UCSD-AML1 (cell line): ENCODE measurements at regions not wholly inside any gene's neighbourhood (a gene's known extent, or its start where the extent isn't known, plus 50 kb on each side); places are given as distances from the start of the nearest gene placed in this dataset.
"Not testable (repeated sequence)": the region's sequence is repeated elsewhere in the genome, so short reads cannot be mapped to it uniquely, and the experiment has no call there.

Experiments
- DNase-seq: peaks from one replicate; lab custom pipeline; 2025; ENCODE audit not compliant: unreplicated experiment; lab: John Stamatoyannopoulos, UW

GRCh38 chr11:88061111-88061510 is 114.1 kb downstream of the RAB38 start:
- no peak for DNase-seq

- no peak for DNase-seq
These were observed 115.9 kb downstream of the RAB38 start for GRCh38 chr11:88059326-88059725.

GRCh38 chr11:88051396-88051795 is 123.8 kb downstream of the RAB38 start:
- no peak for DNase-seq

- DNase-seq: no peak
These were observed 125.0 kb downstream of the RAB38 start for GRCh38 chr11:88050247-88050646.

DNA sequence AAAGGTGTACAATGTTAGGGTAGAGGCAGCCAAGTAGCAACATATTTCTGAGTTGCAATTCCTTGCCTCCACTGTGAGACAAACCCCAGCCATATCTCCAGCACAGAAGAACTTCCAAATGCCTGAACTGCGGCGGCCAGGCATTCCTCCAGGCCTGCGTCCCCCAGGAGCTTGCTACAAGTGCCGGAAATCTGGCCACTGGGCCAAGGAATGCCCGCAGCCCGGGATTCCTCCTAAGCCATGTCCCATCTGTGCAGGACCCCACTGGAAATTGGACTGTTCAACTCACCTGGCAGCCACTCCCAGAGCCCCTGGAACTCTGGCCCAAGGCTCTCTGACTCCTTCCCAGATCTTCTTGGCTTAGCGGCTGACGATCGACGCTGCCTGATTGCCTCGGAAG is 130.0 kb downstream of the RAB38 start:
- DNase-seq: not testable (repeated sequence)

- DNase-seq: not testable (repeated sequence)
These were observed 130.6 kb downstream of the RAB38 start for GRCh38 chr11:88044658-88045057.

- DNase-seq: no peak
These were observed 132.1 kb downstream of the RAB38 start for GRCh38 chr11:88043149-88043548.

DNA sequence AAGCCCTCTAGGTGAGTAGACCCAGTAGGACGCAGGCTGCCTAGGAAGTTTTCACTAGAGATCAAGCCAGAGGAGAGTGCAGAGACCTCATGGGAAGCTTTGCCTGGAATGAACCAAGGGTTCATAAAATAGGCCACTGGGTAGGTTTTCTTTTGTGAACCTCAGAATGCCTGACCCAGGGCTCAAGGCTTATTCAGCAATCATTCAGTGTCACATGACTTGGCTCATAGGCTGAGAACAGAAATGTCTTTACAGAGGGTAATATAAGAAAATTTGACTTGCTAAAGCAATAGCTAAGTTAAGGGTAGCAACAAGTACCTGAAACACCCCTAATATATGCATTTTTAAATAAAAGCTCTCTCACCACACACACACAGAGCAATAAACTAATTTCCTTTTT is 132.6 kb downstream of the RAB38 start:
- DNase-seq: no peak

DNA sequence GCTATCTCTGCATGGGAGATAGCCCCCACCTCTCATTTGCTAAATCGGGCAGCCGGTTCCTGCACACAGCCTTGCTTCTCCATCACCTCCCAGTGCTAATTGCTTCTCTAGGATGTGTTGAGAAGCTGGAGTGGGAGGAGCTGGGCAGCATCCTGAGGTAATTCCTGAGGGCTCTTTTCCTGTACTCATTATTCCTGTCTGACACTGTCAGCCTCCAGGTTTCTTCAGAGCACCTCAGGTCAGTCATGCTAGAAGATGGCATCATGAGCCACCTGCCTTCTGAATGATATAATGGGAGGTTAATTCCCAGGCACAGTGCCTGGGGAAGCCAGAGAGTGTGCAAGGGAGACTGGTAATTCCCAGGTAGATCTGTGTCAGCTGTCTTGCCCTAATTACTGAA is 133.0 kb downstream of the RAB38 start:
- no peak for DNase-seq

DNA sequence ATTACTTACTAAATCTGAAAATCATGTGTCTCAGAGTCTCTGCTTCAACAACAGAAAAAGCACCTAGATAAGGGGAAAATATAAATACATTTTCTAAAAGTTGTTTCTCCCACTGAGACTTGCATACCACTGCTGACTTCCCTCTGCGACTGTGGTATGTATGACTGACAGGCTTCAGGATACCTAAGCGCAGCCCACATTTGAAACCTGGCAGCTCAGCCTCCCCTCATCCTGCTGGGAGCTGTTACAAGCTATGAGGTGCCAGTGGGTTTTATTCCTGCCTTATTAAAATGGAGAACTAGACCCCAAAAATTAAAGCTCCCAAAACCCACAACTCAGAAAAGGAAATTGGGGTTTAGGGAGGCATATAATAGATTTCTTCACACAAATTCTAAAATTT is 133.6 kb downstream of the RAB38 start:
- DNase-seq: no peak

- no peak for DNase-seq
These were observed 135.1 kb downstream of the RAB38 start for GRCh38 chr11:88040148-88040496.

DNA sequence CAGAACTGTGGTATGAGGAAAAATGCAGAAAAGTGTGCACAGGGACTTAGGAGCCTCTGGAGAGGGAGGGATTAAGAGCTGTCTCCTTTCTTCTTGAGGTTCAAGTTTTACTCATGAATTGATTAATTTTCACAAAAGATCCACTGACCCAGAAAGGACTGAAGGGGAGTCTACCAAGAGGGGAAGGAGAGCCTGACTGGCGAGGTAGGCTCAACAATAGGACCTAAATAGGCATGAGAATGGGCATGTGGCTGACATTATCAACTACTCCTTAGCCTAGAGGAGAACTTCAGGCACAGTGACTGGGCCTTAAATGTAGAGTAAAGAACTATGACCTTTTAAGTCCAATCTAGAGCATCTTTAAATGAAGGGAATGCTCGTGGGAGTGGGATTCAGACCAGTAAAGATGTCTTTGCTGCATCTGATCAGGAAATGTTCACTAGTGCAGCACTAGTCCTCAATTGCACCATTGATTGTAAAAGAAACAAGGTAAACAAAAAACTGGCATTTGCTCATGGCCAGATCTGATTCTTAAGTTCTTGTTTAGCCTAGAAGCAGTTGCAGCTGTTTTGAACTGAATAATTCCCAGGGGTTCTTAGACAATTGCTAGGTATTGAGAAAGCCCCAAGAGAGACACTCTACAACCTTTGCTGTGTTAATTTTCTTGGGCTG is 135.6 kb downstream of the RAB38 start:
- DNase-seq: no peak

DNA sequence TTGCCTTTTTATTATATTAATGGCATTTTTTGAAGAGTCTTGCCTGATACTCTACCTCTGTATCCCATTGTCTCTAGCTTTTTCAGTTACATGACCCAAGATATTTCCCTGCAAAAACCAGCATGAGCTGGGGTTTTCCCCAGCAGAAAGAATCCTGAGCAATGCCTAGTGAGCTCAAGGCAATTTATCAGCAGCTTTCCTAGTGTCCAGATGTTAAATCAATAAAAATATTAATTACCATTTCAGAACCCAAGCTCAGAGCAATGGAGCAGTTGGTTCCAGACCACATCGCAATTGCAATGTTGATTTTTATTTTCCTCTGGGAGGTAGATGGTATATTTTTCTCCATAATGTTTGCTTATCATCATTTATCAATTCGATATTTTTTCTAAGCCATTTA is 137.2 kb downstream of the RAB38 start:
- no peak for DNase-seq

DNA sequence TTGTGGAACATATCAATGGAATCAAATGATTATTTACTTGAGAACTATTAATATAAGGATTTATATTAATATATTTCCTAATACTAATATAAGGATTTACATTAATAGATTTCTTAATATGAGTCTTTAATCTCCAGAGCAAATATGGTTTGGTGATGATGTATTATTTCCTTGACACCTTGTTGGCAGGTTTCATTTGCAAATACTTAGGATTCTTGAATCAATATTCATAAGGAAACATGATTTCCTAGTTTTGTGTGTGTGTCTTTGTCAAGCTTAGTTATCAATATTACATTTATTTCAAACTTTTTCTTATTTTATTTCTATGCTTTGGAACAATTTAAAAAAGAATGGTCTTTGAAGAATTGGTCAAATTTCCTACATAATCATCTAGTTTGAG is 138.5 kb downstream of the RAB38 start:
- no peak for DNase-seq

DNA sequence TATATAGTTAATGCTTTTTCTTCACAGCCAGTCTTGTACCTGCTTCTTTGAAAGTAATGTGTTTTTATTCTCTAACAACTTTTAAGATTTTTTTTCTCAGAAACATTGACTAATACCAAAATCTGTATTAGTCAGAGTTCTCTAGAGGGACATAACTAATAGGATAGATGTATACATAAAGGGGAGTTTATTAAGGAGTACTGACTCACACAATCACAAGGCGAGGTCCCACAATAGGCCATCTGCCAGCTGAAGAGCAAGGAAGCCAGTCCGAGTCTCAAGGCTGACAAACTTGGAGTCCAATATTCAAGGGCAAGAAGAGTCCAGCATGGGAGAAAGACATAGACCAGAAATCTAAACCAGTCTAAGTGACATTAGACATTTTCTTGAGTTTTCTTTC is 140.0 kb downstream of the RAB38 start:
- no peak for DNase-seq

GRCh38 chr11:88017666-88018065 is 157.6 kb downstream of the RAB38 start:
- DNase-seq: no peak

GRCh38 chr11:88016392-88017170 is 158.7 kb downstream of the RAB38 start:
- peak; percentile 21 for DNase-seq

DNA sequence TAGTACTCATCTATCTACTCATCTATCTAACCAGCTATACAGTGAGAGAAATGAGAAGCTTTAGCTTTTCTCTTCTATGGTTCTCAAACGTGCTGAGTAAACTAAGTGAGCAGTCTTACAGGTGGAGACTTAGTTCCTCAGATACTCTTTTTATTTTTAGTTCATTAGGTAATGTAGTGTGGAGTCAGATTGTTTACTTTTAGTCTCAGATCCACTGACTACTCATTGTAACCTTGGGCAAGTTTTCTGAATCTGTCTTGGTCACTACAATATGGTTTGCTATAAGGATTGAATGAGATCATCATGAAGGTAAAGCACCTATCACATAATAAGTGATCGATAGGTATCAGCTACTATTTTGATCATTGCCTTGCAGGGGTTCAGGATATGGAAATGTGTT is 160.1 kb downstream of the RAB38 start:
- DNase-seq: no peak

DNA sequence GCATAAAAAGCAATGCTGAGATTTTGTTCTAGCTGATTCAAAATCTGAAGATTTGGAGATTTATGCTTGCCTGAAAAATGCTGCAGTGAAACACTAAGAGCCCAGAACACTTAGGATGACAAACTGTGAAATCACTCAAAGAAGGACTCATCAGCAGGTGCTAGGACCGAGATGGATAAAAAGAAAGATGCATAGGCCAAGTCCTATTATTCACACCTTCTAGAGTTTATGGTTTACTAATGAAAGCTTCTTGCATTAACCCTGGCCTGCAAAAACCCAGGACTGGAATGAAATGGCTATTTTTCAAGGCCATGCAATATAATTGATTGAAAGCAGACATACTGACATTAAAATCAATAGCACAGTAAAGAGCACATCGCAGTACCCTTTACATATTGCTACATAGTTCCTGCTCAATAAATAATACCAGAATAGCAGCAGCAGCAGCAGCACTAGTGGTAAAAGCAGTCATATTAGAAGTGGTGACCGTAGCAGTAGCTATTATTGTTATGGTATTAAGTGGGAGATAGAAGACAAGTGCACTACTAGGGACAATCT is 161.7 kb downstream of the RAB38 start:
- no peak for DNase-seq

- DNase-seq: no peak
These were observed 162.8 kb downstream of the RAB38 start for GRCh38 chr11:88012456-88012855.

DNA sequence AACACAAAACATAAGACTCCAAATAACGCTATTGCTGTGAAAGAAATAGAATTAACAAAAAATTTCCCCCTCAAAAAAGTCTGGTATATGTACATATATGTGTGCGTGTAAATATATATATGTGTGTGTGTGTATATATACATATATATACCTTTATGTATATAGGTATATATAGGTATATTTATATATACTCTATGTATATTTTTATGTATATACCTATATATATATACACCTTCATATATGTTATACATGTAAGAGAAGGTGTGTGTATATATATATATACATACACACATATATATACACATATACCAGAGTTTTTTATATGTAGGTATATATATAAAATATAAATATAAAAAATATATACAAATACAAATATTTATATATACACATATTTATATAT is 199.2 kb downstream of the RAB38 start:
- DNase-seq: no peak

DNA sequence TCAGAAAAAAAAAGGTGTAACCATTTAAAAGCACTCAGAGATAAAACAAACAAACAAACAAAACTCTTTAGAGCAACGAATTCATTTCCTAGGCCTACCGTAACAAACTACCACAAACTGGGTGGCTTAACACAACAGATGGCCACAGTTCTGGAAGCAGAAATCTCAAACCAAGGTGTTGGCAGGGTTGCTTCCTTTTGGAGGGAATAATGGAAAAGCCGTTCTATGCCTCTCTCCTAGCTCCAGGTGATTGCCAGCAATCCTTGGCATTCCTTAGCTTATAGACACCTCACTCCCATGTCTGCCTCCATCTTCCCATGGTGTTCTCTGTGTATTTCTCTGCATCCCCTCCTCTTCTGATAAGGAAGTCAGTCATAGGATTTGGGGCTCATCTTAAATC is 200.4 kb downstream of the RAB38 start:
- DNase-seq: no peak

DNA sequence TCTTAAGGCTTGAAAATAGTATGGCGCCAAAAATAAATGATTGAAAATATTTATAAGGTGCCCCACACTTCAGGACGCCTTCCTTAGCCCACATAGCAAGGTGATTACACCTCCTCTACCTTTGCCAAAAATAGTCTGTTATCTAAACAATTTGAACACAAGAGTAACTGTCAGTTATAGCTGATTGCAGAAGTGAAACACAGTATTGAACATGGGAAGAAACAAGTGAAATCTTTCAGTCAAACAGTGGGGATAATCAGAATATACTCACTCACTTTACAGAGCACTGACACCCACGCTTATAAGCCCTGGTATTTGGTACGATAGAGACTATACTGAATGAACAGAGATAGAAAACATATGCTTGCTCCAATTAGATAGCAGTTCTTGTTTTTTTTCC is 203.1 kb downstream of the RAB38 start:
- no peak for DNase-seq
